ENCODE measurements at regions not wholly inside any gene's neighbourhood (a gene's known extent, or its start where the extent isn't known, plus 50 kb on each side); places are given as distances from the start of the nearest gene placed in this dataset.
A peak's percentile ranks its signal among the peaks of the same experiment; 100 is the strongest.

DNA sequence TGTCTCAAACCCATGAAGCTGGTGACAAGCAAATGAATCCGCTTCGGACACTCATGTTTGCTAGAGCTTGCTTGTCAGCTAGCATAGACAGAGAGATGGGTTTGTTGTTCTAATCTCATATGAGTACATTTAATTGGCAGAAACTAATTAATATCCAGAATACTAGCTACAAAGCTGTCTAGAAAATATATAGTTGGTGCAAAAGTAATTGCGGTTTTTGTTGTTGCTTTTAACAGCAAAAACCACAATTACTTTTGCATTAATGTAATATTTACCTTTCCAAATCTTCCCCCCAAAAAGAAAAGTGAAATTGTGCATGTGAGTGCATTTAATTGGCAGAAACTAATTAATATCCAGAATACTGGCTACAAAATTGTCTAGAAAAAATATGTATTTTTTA, 1115.2 kb downstream of the TDRD15 start:
- DNase-seq (ENCODE audit: low read depth): no peak

DNA sequence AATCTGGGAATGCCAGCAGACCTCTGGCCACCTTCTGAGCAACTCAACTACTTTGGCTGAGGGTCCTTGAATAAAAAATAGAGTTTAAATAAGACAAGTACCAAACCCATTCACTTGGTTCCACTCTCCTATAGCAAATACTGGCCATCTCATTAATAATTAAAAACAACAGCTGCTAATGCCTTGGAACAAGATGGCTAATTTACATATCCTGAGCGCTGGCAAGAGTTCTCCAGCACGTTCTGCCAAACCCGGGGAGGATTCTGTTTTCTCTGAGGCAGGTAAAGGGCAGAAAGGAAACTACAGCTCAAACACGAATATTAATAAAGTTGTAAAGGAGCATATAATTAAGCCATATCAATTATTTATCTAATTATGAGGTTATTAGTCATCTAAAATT, 1123.7 kb downstream of the TDRD15 start:
- no peak for DNase-seq (ENCODE audit: low read depth)

DNA sequence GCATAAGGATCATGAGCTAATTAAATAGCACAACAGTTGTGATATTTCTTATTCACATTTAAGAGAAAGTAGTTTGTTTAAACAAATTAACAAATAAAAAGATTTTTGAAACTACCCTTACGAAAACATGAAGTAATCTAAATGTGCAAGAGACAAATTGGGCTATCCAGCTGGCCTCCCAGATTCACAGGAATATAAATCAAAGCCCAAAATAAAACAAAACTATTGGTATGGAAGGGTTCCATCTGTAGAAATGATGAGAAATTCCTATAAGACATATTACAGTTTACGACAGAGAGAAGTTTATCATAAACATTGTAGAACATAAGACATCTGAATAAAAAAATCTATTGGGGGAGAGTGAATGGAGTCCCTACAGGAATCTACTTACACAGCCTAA, 1125.1 kb downstream of the TDRD15 start:
- DNase-seq (ENCODE audit: low read depth): no peak

DNA sequence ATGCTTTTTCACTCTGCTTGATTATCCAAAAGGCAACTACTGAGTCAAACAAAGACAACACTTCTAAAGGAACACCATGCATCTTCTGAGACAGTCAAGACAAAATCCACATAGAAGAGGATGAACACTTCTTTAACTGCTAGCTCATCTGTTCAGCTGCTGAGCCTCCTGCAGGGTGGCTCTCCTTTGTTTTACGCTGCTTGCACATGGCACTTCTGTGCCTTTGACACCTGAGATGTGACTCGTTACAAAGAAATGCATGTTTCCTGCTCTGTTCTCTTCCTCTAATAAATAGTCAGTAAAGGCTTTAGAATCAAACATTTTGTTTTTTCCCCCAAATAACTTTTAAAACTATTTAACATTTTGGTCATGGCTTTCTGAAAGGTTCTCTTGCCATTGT, 1129.4 kb downstream of the TDRD15 start:
- no peak for DNase-seq (ENCODE audit: low read depth)

DNA sequence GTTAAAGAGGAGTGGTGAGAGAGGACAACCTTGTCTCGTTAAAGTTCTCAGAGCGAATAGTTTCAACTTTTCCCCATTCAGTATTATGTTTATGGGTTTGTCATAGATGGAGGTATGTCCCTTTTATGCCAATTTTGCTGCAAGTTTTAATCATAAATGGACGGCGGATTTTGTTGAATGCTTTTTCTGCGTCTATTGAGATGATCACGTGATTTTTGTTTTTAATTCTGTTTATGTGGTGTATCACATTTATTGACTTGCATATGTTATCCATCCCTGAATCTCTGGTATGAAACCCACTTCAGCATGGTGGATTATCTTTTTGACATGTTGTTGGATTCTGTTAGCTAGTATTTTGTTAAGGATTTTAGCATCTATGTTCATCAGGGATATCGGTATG, 1123.8 kb upstream of the KLHL29 start:
- DNase-seq (ENCODE audit: low read depth): no peak

DNA sequence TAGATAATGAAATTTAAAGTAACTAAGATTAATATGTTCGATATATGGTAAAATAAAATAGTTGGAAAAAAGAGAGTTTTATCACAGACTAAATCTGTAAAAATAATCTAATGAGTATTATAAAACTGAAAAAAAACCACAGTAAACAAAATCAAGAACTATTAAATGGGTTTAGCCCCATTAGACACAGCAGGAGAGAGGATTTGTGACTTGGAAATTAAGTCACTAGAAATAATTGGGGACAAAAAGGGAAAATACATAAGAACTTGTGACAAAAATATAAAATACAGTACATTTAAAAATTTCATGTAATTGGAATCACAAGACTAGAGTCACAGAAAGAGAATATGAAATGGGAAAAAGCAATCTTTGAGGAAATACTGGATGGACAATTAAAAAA, 1114.6 kb upstream of the KLHL29 start:
- no peak for DNase-seq (ENCODE audit: low read depth)

DNA sequence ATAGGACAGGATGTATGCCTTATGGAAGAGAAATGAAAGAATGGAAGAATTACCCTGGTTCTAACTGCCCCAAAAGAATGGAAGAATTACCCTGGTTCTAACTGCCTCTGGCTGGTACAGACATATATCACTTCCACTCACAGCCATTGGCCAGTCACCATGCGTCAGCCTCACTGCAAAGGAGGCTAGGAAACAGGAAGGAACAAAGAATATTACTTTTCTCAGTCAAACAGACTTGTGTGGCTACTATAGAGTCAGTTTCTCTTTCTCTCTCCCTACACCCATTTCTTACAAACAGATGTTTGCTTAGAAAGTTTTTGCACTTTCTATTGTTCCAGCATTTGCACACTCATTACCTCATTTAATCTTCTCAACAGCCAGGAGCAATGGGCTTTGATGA, 1111.1 kb upstream of the KLHL29 start:
- DNase-seq (ENCODE audit: low read depth): no peak

DNA sequence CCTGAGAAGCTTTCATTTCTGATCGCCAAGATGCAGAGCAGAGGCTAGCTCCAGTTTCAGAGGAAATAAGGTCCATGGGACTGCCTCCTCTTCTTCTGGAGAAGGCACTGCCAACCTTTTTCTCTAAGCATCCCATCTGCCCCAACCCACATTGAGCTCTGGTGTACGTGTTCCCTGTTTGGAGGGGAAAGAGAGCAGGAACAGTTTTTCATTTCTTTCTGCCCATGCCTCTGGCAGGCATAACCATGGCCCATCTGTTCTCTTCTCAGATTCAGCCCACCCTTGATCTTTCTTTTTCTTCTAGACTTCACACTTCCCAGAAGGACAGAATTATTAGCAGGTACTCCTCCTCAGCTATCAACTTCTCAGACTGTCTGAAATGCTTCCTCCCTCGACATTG, 1110.3 kb upstream of the KLHL29 start:
- DNase-seq (ENCODE audit: low read depth): no peak

DNA sequence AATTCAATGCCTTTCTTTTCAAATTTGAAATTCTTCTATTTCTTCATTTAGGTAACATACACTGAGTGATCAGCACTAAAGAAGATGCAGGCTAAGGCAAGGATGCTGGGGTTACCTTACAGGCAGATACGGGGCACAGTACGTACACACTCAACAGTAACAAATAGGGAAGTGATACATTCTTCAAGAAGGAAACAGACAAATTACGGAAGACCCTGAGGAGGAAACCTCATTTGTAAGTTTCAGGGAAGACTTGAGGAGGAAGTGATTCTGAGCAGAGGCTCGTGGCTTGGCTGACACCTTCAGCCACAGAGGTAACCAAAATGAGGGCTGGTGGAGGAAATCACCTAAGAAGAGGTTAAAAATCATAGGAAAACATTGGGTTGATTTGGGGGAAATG, 1108.3 kb upstream of the KLHL29 start:
- no peak for DNase-seq (ENCODE audit: low read depth)

DNA sequence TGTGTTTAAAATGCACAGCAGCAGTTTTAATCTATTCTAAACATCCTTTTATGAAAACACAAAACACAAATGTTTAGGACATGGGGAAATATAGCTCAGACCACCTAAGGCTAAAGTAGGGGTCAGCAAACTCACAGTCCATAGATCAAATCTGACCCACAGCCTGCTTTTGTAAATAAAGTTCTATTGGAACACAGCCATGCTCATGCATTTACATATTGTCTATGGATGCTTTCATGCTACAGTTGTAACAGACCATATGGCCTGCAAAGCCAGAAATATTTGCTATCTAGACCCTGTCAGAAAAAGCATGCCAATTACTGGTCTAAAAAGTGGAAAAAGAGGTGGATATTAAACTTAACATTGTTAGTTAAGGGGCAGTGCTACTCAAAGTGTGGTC, 1105.4 kb upstream of the KLHL29 start:
- no peak for DNase-seq (ENCODE audit: low read depth)

DNA sequence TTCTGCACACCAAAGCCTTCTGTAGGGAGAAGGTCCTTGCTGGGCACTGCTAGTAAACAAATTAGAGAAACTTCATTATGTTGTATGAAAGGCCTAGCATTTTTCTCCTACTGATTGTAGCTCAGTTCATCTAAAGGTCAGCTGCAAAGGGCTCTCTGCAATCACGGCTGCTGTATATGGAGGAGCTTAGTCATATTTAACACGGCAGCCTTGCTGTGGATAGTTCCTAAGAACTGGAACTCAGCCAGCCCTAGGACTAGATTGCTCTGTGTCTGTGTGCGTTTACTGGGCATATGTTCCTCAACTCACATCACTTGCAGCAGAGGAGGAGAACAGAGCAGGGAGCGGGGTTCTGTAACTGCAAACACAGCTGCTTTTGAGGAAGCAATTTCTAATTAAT, 1103.9 kb upstream of the KLHL29 start:
- no peak for DNase-seq (ENCODE audit: low read depth)

DNA sequence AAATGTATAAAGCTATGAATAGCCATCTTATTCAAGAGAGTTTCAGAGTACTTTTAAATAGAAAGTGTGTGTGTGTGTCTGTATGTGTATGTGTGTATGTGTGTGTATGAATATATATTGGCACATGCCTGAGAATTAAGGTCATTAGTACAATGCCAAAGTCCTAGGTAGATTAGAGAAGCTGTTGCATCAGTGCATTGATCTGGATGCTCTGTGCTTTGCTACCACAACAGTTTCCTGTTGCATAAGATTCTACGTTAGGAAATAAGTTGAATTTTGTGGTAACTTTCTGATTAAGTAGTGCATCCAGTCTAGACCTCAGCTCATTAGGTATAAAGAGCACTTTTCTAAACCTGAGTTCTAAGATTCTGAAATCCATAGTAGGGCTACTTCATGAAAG, 1102.8 kb upstream of the KLHL29 start:
- DNase-seq (ENCODE audit: low read depth): no peak

DNA sequence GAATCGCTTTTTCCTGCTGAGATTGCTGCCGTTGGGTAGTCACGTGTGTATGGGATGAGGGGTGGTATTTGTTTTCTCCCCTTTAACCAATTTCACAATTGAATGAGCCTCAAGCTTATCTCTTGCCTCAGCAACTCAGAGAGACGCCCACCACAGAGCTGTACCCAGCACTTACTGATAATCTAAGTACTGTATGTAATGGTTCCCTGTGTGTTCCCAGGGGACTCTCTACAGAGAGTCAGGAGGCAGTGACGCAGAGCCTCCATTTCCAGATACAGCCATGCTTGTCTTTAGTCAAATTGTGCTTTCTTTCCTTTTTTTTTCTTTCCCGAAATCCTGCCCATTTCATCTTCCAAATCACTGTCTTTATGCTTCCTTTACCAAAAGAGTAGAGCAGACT, 1102.1 kb upstream of the KLHL29 start:
- no peak for DNase-seq (ENCODE audit: low read depth)

DNA sequence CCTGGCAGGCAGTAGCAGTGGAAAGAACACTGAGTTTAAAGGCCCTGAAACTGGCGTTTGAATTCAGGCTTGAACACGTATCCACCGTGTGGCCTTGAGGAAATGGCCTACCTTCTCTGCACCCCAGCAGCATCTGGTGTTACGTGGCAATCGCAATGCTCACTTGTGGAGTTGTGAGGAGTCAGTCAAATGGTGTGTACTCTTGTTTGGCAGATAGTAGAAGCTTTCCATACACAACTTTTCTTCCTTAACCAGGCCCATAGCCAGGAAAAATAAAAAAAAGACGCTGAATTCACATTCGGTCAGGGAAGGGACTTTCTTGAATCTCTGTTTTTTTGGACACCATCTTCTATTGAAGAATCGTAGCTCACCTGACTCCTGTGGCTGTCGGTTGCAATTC, 1101.5 kb upstream of the KLHL29 start:
- DNase-seq (ENCODE audit: low read depth): no peak

DNA sequence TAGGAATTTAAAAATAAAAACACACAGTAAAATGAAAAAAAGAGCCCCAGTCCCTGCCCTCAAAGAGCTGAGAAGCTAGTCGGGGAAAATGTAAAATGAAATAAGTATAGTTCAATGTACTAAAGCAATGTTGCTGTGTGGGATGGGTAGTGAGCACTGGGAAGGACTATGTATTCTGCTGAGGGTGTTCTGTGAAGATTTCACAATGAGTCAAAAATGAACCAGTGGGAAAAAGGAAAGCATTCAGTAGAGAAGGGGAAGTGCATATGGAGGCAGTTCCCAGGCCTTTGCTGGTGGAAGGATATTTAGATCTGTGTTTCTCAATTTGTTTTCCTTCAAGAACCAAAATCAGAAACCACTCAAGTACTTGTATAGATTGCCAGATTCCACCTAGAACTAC, 1094.7 kb upstream of the KLHL29 start:
- no peak for DNase-seq (ENCODE audit: low read depth)

DNA sequence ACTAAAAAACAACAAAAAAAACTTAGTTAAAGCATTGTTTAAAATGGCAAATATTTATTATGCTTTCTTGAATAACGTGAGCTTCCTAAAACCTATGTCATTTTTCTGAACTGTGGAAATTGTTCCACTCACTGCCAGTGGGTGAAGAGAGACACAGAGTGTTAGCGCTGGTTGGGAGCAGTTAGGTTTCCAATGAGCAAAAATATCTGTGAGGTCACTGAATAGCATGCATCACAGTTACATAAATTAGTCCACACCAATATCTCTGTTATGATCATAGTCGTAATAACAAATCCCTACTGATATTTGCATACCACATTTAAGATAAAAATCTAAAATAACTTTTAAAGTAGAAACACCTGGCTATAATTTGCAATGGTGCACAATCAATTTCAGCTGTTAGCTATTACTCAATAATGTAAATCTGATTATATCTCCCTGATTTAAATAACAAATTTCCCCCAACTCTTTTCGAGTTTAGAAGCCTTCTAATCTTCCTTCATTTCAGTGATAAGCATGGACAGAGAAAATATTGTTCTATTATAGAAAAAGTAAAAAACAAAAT, 1094.0 kb upstream of the KLHL29 start:
- no peak for DNase-seq (ENCODE audit: low read depth)

DNA sequence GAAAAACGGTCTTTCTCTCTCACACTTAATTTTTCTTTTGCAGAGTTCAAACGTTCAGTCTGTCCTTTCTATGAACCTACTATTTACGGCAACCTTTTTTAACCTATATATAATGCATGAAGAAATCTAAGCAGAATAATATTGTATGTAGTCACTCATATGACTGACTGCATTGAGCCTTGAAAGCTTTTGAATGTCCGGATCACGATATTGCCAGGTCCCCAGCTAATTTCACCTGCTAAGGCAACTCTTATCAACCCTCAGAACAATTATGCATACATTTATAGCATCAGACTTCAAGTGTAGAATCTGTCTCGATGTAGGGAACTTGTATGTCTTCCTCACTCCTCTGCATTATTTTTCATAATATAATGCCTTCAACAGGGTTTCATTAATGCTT, 1083.8 kb upstream of the KLHL29 start:
- DNase-seq (ENCODE audit: low read depth): no peak

DNA sequence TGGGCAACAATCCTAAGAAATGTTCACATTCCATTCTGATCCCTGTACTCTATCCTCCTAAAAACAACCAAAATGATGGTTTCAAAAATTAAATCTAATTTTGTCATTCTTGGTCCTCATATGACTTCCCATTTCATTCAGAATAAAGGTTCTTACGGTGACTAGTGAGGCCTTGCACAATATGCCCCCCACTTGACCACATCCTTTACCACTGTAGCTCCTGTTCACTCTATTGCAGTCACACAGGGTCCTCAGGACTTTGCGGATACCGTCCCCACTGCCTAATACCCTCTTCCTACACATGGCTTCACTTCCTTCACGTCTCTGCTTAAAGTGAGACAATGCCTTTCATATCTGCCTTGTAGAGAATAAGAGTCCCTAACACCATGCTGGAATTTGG, 1058.7 kb upstream of the KLHL29 start:
- DNase-seq (ENCODE audit: low read depth): no peak

DNA sequence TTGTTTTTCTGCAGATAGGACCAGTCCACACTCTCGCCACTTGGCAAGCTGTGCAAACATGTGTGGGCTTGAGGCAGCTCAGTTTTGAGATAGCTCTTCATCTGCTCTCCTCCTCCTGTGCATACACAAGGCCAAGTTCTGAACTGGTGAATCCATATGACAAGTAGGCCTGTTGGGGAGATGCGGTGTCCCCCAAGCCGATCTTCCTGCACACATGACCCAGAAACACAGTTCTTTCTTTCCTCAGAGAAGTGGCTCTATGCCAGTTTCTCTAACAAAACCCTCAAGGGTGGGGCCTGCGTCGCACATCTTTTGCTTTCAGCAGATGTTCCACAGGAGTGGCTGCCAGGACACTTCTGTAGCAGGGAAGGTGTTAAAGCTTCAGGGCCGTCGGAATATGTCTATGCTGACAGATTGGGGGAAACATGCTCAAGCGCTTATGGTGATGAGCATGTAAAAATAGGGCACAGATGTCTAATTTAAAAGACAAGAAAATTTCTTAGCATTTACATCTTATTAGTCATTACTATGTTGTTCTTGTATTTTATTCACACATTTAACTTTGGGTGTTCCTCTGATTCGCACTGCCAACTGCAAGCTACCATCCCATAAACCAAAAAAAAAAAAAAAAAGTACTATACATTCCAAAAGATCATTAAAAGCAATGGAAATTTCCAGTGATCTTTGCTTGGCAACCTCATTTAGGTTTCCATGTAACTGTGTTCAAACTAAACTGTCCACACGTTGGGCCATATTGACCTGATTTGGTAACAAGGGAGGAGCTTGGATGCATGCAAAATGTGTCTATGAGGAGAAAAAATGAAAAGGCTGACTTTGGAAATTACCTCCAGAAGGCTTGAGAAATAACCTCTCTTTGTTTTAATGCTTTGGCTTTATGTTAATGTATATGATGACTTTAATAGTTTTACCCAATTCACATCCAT, 1055.5 kb upstream of the KLHL29 start:
- no peak for DNase-seq (ENCODE audit: low read depth)

DNA sequence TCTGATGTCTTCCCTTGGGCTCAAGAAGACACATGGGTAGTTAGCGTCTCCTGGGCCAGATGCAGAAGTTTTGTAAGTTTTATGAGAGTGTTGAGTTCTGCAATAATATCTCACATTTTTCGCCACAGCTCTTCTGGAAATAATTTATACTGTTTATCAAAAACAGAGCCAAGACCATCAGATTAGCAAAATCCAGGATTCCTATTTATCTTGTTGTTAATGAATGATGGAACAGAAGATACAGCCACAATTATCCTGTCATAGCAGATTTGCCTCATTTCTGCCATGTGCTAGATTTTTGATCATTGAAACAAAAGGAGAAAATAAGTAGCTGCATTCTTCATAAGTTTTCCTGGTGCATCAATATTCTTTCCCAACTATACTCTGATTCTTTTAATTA, 1048.6 kb upstream of the KLHL29 start:
- no peak for DNase-seq (ENCODE audit: low read depth)

DNA sequence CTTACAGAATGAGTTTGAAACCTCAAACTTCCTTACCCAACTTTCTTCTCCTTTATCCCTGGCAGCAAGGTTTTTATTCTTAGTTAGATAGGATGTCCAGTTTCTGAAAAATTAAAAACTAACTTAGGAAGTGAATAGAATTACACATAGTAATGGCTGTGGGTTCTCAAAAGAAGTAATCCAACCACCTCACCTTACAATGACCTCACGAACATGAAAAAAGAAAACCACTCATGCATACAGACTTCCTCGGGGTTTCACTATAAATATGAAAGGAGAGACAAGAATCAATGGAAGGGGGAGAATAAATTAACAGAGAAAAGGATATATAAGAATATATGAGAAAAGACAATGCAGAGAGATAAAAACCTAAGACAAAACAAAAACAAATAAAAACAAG, 1044.3 kb upstream of the KLHL29 start:
- no peak for DNase-seq (ENCODE audit: low read depth)

DNA sequence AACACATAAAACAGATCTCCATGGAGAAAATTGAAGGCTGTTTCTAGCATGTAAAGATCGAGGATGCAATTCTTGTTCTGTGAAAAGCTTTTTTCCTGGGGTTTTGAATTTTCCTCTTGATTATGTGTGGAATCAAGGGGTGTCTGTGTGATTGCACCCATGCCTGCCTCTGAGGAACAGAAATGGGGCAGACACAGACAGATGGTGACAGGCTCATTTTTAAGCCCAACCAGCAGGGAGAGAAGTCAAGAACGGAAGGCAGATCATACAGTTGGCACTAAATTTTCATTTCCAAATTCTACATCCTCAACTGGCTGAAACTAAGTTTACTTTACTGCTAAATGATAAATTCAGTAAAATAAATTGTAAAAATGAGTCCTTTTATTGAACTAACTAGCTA, 1037.7 kb upstream of the KLHL29 start:
- DNase-seq (ENCODE audit: low read depth): no peak

DNA sequence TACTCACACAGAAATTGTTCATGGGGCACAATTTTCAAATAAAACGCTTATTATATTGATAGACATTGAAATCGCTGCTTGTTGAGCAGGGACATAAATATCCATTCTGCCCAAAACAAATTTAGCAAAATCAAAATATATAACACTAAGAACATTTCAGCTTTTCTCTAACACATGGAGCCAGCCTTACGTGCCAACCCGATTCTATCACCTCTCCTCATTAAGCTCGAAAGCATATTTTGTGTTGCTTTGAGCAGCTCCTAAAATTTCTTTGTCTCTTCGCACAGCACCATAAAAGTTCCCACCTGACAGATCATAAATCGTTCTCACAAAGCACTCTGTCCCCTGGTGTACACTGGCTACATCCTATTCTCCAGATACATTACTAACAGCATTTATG, 1034.4 kb upstream of the KLHL29 start:
- no peak for DNase-seq (ENCODE audit: low read depth)

DNA sequence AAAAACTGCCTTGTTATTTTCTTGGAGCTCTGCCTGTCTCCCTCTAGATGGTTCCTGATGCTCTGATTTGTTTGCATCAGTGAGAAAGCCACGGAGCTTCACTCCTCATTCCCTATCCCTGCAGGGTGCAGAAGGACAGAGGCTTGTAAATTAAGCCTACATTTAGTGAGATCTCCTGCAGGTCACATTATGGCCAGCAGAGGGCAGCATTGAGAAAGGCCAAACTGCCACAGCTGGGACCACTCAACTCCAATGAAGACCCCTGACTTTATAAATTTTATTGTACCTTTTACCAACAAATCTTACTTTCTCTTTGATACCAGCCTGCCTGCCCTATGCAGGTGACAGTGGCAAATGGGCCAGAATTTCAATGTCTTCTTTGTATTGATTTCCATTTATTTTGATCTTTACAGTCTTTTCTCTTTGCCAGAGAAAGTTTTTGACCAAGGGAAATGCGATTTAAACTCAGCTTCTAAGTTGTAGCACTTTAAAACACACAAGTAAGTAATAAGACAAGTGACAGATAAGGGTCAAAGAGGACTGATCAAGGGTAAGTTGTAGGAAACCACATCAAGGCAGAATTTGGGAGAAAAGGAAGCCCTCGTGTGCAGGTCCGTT, 1029.1 kb upstream of the KLHL29 start:
- peak; percentile 9 for DNase-seq (ENCODE audit: low read depth)

Measured in stimulated activated CD8-positive, alpha-beta memory T cell treated with anti-CD3 and anti-CD28 coated beads, Interleukin-15, amount 100 ng/mL, for 24 hours (primary cell).